Common myeloid progenitor, CD34-positive (primary cell): ENCODE measurements at regions not wholly inside any gene's neighbourhood (a gene's known extent, or its start where the extent isn't known, plus 50 kb on each side); places are given as distances from the start of the nearest gene placed in this dataset.
"Not testable (repeated sequence)": the region's sequence is repeated elsewhere in the genome, so short reads cannot be mapped to it uniquely, and the experiment has no call there.

Experiments used
- CTCF ChIA-PET: fragments of 350-600 bp; sonication (Branson Sonifier 250); formaldehyde crosslinking; loops from one replicate; lab custom pipeline; 2021; ENCODE audit warnings: antibody characterized with exemption; lab: Charles Lee
- POLR2A ChIA-PET: fragments of 350-600 bp; sonication (Branson Sonifier 250); formaldehyde crosslinking; loops from one replicate; lab custom pipeline; 2021; ENCODE audit warnings: antibody characterized with exemption; lab: Charles Lee
- DNase-seq, 3 donors: peaks; one replicate each; pipeline versions ENCODE4 v3.0.0 to v3.0.0-alpha.2; 2013
- H3K27ac ChIP-seq, 2 experiments: 1 replicate in 1 of 2; 2 replicates in 1 of 2; pipeline ENCODE4 v1.7.0; 2013; ENCODE audit warnings: inconsistent platforms in 2 of 2, low read length in 2 of 2, mild to moderate bottlenecking in 2 of 2, low read depth in 1 of 2, moderate library complexity in 1 of 2; ENCODE audit not compliant: severe bottlenecking in 2 of 2, insufficient read depth in 1 of 2, poor library complexity in 1 of 2
- H3K27me3 ChIP-seq, 5 experiments: replicated peaks in 2 of 5; 1 replicate in 3 of 5; 2 replicates in 2 of 5; pipeline versions ENCODE4 v1.6.1 to v1.7.0; 2013; ENCODE audit warnings: low read length in 4 of 5, mild to moderate bottlenecking in 2 of 5, moderate library complexity in 2 of 5, inconsistent platforms in 1 of 5; ENCODE audit not compliant: insufficient read depth in 5 of 5, control insufficient read depth in 4 of 5
- H3K36me3 ChIP-seq, 4 experiments: 1 replicate in 2 of 4; 2 replicates in 2 of 4; pipeline versions ENCODE4 v1.6.1 to v1.7.0; 2013; ENCODE audit warnings: low read length in 3 of 4, control low read depth in 1 of 4, mild to moderate bottlenecking in 1 of 4; ENCODE audit not compliant: control insufficient read depth in 4 of 4, insufficient read depth in 4 of 4
- H3K4me1 ChIP-seq, 4 experiments: 1 replicate in 3 of 4; 2 replicates in 1 of 4; pipeline versions ENCODE4 v1.6.1 to v1.7.1; 2013; ENCODE audit warnings: low read length in 3 of 4, mild to moderate bottlenecking in 3 of 4, control low read depth in 1 of 4, inconsistent platforms in 1 of 4, moderate library complexity in 1 of 4; ENCODE audit not compliant: control insufficient read depth in 4 of 4, insufficient read depth in 4 of 4; ENCODE audit errors: control extremely low read depth in 1 of 4
- H3K4me3 ChIP-seq, 7 experiments: 1 replicate in 4 of 7; 2 replicates in 3 of 7; pipeline versions ENCODE4 v1.5.1 to v1.7.0; 2013; ENCODE audit warnings: mild to moderate bottlenecking in 7 of 7, low read length in 6 of 7, moderate library complexity in 6 of 7, inconsistent platforms in 2 of 7, low read depth in 2 of 7, control low read depth in 1 of 7; ENCODE audit not compliant: insufficient read depth in 4 of 7, control insufficient read depth in 1 of 7; ENCODE audit errors: extremely low read depth in 1 of 7
- H3K9me3 ChIP-seq, 5 experiments: 1 replicate in 4 of 5; 2 replicates in 1 of 5; pipeline versions ENCODE4 v1.6.1 to v1.7.1; 2013; ENCODE audit warnings: low read length in 4 of 5, mild to moderate bottlenecking in 2 of 5, inconsistent platforms in 1 of 5, low read depth in 1 of 5, moderate library complexity in 1 of 5; ENCODE audit not compliant: control insufficient read depth in 4 of 5, insufficient read depth in 2 of 5; ENCODE audit errors: control extremely low read depth in 1 of 5
- whole genome bisulfite sequencing: methylation state at CpG from one replicate; pipeline ENCODE4 v1.1.5; 2013; ENCODE audit not compliant: insufficient coverage; 5-methylcytosine and 5-hydroxymethylcytosine counted together

DNA sequence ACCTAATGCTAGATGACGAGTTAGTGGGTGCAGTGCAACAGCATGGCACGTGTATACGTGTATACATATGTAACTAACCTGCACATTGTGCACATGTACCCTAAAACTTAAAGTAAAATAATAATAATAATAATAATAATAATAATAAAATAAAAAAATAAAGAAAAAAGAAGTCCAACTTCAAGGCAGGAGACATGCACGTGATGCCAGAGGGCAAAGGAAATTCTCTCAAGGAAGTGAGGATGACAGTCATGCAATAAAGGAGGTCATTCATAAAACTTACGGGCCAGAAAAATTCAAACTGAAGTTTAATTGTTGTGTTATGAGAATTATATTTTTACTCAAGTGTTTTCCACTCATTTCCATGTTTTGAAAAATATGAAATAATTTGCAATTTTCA, 1028.8 kb downstream of the OLFM4 start:
- 100% methylated on average over 1 of the region's 5 CpGs for WGBS

DNA sequence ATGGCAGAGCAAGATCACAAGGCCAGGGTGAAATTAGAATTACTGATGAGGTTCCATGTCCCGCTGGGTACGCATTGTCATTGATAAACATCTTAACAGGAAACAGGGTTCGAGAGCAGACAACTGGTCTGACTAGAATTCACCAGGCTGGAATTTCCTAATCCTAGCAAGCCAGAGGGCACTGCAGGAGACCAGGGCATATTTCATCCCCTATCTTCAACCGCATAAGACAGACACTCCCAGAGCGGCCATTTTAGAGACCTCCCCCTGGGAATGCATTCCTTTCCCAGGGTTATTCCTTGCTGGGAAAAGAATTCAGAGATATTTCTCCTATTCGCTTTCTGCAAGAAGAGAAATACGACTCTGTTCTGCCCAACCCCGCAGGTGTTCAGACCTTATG, 1041.3 kb downstream of the OLFM4 start:
- WGBS: 97% methylated on average over 8 of the region's 8 CpGs
- H3K4me1 ChIP-seq, POLR2A ChIA-PET, H3K36me3 ChIP-seq, H3K4me3 ChIP-seq, H3K27ac ChIP-seq, DNase-seq, H3K27me3 ChIP-seq, CTCF ChIA-PET, H3K9me3 ChIP-seq: not testable (repeated sequence)

More for the DNA sequence above, 1028.8 kb downstream of the OLFM4 start:
- H3K9me3 ChIP-seq, DNase-seq, H3K27me3 ChIP-seq, CTCF ChIA-PET, POLR2A ChIA-PET, H3K36me3 ChIP-seq, H3K4me3 ChIP-seq, H3K27ac ChIP-seq, H3K4me1 ChIP-seq: not testable (repeated sequence)

DNA sequence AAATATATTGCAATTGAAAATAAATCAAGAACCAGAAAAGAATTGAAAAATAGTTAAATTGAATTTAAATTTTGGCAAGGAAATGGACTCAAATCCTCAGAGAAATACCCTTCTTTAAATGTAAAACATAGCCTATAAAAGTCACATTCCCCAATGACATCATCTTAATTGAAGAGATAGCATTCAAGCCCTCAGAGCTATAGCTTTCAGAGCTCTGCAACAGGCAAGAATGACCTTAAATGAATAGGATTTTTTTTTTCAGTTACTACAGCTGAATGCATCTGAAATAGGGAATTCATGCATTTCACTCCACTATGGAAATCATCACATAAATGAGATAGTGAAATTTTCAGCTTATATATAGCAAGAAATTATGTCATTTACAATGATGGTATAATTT, 1049.0 kb downstream of the OLFM4 start:
- no peak overlapping the region for H3K4me3 ChIP-seq
- ChIA-PET POLR2A (no interaction called here), CTCF (no interaction called here)
- peaks cover 0 to 4% (median 0%) of the 10 kb centered on the region in 5 experiments for H3K9me3 ChIP-seq
- no peaks in the 10 kb centered on the region for H3K36me3 ChIP-seq
- H3K27ac ChIP-seq: no peak overlapping the region
- no peaks in the 10 kb centered on the region for H3K27me3 ChIP-seq
- H3K4me1 ChIP-seq: no peaks in the 10 kb centered on the region
- no peak for DNase-seq

DNA sequence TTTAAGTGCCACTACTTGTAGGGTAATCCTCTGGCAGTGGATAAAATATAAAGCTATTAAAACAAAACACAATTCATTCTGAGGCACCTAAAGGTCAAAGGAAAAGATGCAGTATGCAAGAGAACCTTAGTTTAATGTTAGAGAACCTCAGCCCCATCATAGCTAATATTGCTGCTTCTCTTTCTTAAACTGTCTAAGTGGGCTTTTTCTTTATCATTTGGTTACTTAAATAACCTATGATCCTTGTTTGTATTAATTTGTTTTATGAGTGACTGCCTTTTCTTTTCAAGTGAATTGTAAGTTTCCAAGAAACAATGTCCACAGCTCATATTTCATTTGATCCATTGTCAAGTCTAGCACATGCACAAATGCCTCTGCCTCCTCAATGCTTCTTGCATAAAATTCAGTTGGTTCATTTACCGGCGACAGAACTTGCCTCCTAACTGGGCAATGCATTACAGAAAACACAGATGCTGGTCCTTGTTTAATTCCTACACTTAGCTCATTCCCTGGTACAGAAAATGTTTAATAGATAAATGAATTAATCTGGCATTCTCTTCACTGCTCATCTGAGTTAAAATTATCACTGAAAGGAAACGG, 1049.8 kb downstream of the OLFM4 start:
- H3K4me3 ChIP-seq: no peak overlapping the region

DNA sequence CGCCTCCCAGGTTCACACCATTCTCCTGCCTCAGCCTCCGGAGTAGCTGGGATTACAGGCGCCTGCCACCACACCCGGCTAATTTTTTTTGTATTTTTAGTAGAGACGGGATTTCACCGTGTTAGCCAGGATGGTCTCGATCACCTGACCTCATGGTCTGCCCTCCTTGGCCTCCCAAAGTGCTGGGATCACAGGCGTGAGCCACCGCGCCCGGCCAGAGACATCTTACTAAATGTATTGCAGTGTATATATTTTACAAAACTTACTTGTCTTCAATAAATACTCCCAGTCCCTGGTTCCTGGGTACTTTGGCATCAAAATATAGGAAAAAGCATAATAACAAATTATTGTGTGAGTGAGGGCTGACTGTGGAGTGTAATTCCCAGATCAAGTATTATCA, 1053.7 kb downstream of the OLFM4 start:
- H3K36me3 ChIP-seq, POLR2A ChIA-PET, H3K27ac ChIP-seq, H3K27me3 ChIP-seq, H3K9me3 ChIP-seq, H3K4me3 ChIP-seq, H3K4me1 ChIP-seq, DNase-seq, CTCF ChIA-PET: not testable (repeated sequence)
- WGBS: 100% methylated on average over 1 of the region's 11 CpGs

More for the DNA sequence above, 1049.8 kb downstream of the OLFM4 start:
- ChIA-PET POLR2A (no interaction called here), CTCF (no interaction called here)
- Histone ChIP-seq H3K27me3 (no peaks in the 10 kb centered on the region), H3K9me3 (peaks cover 0 to 4% (median 0%) of the 10 kb centered on the region in 5 experiments), H3K36me3 (no peaks in the 10 kb centered on the region), H3K4me1 (no peaks in the 10 kb centered on the region), H3K27ac (no peak overlapping the region)
- 89% methylated on average over 2 of the region's 3 CpGs for WGBS
- no peak for DNase-seq

DNA sequence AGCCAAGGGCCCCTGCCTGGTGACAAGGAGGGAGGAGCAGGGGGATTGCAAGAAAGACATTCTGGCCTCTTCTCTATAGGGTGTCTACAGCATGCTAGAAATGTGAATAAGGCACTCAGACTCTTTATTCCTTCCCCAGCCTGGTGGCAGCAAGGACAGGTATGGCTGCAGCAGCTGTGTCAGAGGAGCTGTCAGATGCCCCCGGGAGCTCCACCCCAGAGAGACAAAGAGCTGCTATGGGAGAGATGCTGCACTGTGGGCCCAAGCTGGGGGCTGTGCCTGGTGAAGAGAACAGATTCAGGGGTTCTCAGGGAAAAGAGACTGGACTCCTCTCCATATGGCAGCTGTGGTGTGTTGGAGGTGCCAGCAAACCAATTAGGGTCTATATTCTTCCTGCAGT, 1063.3 kb downstream of the OLFM4 start:
- Histone ChIP-seq H3K36me3 (no peaks in the 10 kb centered on the region), H3K4me3 (no peak overlapping the region), H3K9me3 (no peaks in the 10 kb centered on the region), H3K27ac (no peak overlapping the region), H3K4me1 (no peaks in the 10 kb centered on the region), H3K27me3 (no peaks in the 10 kb centered on the region)
- POLR2A ChIA-PET: no interaction called here
- WGBS: 100% methylated on average over 1 of the region's 1 CpG
- no peak for DNase-seq
- CTCF ChIA-PET: no interaction called here

DNA sequence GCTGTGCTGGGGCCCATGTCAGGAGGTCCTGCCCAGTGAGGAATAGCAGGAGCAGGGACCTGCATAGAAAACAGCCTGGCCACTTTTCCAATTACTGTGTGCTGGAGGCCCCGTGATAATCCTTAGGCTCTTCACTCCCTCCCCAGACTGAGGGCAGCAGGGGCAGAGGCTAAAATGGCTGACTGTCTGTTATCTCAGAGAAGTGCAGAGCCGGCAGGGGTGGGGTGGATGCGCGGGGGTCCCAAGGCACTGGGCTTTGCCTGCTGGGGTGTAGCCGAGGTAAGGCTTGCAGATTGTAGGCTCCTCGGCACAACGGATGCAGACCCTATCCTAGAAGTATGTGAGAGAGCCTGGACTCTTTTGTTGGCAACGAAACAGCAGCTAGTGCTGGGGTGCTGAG, 1064.1 kb downstream of the OLFM4 start:
- ChIA-PET CTCF (no interaction called here), POLR2A (no interaction called here)
- H3K4me1 ChIP-seq: no peaks in the 10 kb centered on the region

More for the DNA sequence above, 1064.1 kb downstream of the OLFM4 start:
- Histone ChIP-seq H3K36me3 (no peaks in the 10 kb centered on the region), H3K9me3 (no peaks in the 10 kb centered on the region), H3K27me3 (no peaks in the 10 kb centered on the region), H3K4me3 (no peak overlapping the region), H3K27ac (no peak overlapping the region)
- WGBS: 98% methylated on average over 7 of the region's 8 CpGs
- no peak for DNase-seq
